ENCODE measurements at regions not wholly inside any gene's neighbourhood (a gene's known extent, or its start where the extent isn't known, plus 50 kb on each side); places are given as distances from the start of the nearest gene placed in this dataset.

DNA sequence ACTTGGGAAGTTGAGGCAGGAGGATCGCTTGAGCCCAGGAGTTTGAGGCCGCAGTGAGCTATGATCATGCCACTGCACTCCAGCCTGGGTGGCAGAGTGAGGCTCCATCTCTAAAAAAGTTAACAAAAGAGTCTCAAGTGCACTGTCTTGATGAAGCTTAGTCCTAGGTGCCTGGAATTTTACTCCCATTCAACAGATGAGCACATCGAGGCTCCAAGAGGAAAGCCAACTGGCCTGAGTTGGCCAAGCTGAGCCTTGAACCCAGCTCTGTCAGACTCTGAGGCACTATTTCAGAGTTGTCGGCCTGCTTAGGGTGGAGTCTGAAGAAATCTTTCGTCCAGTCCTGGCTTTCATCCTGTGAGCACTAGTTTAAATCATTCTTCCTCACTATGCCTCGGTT is 98.1 kb upstream of the MAP1LC3B2 start:
- DNase-seq = no peak

DNA sequence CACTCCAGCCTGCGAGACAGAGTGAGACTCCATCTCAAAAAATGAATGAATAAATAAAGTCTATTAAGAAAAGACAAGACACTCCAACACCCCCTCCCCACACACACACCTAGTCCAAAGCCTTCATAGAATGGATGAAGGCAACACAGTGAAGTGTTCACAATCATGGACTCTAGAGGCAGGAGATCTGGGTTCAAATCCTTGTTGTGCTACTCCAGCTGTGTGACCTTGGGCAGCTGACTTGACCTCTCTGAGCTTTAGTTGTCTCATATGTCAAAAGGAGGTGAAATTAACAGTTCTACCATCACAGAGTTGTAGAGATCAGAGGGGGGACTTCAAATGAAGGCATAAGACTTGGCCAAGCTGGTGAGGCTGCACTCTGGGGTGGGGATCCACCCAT is 95.8 kb upstream of the MAP1LC3B2 start:
- DNase-seq = no peak

DNA sequence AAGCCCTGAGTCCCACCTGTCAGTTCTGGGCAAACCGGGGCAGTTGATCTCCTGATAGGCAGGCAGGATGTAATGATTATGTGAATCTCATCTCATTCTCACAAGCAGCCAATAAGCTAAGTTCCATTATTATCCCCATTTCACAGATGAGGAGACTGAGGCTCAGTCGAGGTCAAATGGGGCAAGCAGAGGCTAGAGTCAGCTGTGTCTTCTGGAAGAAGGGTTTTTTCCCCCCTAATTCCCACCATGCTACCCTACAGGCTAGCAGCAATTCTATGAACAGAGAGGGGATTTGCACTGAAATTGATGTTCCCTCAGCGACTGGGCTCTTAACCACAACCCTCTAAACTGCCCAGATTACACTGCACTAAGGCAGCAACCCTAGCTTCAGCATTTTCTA is 93.8 kb upstream of the MAP1LC3B2 start:
- no peak for DNase-seq

DNA sequence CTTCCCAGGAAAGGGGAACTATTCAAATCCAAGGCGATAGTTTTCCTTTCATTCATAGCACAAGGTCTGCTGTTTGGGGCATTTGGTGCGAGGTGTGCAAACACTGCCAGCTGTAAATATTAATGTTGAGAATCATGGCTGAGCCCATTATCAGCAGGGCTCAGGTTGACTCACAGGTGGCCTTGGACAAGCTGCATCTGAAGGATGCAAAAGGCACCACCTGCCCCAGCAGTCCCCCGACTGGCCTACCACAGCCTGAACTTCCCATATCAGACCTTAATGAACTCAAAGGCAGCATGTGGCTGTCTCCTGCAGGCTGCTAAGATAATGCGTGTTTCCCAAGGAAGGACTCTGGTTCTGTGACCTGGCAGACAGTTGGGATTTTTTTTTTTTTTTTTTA is 93.3 kb upstream of the MAP1LC3B2 start:
- no peak for DNase-seq

DNA sequence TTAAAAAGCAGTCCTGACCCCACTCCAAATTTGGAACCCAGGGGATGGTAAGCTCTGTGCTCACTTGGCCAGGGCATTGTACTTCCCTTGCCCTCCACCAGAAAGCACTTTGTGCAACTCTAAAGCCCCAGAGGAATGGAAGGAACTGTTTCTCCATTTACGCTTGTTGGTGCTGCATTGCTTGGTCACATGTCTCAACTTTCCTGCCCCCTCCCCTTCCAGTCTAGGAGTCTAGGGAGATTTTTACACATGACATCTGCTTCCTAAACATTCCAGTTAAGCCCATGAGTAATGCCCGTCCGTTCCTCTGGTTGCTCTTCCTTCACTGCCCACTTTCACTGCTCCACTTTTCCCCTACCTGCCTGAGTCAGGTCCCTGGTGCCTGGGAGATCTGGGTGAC is 92.6 kb upstream of the MAP1LC3B2 start:
- DNase-seq = no peak

DNA sequence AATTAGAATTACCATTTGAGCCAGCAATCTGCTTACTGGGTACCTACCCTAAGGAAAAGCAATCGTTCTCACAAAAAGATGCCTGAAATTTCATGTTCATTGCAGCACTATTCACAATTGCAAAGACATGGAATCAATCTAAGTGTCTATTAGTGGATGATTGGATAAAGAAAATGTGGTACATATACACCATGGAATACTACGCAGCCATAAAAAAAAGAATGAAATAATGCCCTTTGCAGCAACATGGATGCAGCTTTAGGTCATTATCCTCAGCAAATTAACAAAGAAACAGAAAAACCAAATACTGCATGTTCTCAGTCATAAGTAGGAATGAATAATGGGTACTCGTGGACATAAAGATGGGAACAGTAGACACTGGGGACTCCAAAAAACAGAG is 89.8 kb upstream of the MAP1LC3B2 start:
- no peak for DNase-seq

DNA sequence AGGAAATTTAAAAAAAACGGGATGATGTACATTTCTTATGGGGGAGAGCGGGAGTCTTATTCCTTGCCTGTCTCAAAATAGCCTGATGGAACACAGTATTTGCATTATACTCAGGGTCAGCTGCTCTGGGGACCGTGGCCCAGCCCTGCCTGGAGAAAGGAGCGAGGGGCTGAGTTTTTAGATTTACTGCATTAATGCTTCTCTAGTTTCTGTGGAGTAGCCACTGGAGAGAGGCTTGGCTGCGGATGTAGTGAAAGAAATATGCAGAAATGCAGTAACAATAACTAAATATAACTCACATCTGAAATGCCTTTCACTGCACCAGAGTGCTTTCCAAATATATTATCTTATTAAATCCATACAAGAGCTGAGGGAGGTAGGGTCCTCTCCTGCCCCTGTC is 87.6 kb upstream of the MAP1LC3B2 start:
- no peak for DNase-seq

DNA sequence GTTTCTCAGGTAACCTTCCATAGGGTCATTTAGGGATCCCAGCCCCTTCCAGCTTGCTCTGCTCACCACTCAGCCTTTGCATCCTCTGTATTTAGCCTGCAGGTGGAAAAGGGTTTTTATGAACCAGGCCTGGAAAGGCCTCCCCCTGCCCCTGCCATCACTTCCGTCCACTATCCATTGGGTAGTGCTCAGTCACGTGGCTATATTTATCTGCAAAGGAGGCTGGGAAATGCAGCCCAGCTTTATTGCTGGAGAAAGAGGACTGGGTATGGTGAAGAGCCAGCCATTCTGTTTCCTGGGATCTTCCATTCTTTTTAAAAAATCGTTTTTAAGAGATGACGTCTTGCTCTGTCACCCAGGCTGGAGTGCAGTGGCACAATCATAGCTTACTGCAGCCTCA is 87.0 kb upstream of the MAP1LC3B2 start:
- DNase-seq = no peak

DNA sequence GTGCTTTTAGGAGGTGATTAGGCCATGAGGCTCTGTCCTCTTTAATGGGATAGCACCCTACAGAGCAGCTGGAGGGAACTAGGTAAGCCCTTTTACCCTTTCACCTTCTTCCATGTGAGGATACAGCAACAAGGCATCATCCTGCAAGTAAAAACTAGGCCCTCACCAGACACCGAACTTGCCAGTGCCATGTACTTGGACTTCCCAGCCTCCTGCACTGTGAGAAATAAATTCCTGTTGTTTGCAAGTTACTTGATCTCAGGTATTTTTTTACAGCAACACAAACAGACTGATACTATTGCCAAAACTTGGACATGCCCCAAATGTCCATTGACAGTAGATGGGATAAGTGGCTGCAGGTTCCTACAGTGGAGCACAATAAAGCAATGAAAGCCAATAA is 85.8 kb upstream of the MAP1LC3B2 start:
- DNase-seq = no peak

DNA sequence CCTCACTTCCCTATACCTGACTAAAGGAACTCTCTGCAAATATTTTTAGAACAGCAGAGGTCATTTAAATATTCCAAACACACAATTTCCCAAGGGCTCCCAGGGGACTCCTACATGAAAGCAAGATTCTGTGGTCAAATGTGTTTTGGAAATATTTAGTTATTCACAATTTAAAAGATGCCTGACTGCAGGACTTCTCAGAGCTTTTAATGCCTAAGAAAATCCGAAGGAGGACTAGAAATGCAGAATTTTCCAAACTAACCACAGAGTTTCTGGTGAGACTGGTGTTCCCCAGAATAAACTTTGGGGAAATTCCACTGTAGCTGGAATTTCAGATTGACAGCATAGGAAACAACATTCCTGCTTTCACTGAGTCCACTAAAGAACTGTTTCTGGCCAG is 84.8 kb upstream of the MAP1LC3B2 start:
- no peak for DNase-seq

DNA sequence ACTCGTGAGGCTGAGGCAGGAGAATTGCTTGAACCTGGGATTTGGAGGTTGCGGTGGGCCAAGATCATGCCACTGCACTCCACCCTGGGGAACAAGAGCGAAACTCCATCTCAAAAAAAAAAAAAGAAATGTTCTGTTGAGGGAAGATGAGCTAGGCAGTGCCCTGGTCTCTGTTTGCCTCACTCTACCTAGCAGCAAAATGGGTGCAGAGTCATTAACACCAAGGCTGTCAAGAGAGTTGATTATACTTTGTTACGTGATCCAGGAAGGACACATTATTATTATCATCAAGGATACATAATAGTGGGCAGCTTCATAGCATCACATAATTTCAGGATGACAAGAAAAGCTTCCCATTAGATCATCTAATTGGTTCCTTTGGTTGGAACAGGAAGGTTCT is 84.3 kb upstream of the MAP1LC3B2 start:
- DNase-seq = no peak

DNA sequence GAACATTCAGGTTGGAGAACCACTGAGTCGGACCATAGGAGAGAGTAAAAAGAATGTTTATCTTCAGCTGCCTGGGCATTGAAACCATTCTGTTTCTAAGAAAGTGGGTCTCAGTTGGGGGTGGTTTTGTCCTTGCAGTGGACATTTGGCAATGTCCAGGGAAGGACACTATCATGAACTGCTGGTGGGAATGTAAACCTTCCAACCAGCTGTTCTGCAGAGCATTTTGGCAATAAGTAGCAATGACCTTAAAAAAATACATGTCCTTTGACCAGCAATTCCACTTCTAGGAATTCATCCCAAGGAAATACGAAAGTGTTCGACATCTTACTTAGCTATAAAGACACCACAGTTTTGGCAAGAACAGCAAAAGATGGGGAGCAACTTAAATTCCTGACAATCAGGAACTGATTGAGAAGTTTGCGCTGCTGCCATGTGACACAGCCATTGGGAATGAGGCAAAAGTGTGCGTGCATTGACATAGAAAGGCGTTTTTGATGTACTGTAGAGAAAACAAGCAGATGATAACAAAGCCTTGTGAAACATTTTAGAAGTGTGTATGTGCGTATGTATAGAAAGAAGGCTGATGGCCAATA is 82.9 kb upstream of the MAP1LC3B2 start:
- no peak for DNase-seq

DNA sequence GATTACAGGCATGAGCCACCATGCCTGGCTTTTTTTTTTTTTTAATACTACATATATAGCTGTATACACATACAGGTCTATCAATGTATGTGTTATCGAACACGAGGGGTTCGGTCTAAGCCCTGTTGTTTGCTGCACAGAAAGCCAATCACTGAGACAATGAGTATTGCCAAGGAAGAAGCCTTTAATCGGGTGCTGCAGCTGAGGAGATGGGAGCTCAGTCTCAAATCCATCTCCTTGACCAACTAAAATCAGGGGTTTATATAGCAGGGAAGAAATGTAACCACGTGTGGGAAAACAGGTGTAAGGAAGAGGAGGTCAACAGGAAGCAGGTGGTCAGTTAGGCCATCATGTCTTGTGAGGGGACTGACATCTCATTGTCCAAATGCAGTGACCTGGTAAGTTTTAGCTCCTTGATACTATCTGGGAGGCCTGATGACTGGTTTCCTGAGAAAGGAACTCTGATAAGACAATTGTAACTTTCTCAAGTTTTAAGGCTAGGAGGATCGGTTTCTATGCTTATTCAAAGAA is 80.9 kb upstream of the MAP1LC3B2 start:
- no peak for DNase-seq

DNA sequence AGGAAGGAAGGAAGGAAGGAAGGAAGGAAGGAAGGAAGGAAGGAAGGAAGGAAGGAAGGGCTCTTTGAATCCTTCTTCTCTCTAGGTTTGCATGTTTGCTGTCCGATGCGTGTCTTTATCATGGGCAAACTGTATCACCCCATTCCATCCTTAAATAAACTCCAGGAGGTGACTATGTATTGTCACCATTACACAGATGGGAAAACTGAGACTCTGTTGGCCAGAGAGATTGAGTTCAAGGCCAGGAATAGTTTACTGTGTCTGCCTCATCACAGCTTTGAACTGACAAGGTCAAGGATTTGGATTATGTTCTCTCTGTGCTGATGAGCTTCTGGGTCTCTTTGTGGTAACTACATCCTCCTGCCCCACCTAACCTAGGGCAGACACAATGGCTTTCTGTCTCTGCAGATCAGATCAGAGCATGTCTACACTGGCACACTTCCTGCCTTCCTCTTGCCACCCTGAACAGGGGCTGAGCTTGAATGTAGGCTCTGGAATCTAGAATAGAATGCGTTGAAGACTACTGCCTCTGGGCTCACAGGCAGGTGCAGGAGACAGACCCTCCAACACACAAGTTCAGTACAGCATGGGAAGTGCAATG is 78.9 kb upstream of the MAP1LC3B2 start:
- no peak for DNase-seq

DNA sequence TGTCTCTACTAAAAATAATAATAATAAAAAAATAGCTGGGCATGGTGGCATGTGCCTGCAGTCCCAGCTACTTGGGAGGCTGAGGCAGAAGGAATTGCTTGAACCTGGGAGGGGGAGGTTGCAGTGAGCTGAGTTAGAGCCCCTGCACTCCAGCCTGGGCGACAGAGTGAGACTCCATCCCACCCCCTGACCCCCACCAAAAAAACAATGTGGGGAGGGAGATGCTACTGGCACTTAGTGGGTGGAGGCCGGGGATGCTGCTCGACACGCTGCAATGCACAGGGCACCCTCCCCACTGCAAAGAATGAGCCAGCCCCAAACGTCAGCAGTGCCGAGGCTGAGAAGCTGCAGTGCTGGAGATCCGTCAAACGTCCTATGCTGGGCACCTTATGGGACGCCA is 77.5 kb upstream of the MAP1LC3B2 start:
- DNase-seq = no peak

DNA sequence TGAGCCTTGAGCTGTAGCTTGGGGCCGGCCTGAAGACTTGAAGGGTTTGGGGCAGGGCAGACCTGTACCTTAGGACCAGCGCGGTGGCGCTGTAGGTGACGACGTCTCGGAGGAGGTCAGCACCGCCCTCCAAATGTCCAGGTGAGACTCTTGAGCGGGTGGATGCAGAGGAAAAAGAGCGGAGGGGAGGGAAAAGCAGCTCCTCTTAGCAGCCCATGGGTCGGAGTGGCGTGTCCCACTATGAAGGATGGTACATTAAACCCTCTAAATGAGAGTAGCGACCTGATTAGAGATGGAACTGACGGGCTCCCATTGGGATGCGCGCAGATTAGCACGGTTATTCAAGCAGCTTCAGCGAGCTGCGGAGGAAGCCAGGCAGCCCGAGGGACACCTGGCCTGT is 77.0 kb upstream of the MAP1LC3B2 start:
- DNase-seq = no peak

DNA sequence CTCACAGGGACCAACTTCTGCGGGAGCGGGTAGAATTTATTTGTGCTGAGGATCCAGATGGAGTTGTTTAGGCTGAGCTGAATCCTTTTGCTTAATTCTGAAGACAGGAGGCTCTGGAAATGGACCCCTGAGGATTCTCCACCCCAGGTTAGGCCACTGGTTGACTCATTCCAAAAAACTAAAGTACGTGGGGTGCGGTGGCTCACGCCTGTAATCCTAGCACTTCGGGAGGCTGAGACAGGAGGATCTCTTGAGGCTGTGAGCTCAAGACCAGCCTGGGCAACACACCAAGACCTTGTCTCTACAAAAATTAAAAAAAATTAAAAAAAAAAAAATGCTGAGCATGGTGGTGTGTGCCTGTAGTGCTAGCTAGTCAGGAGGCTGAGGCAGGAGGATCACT is 76.3 kb upstream of the MAP1LC3B2 start:
- DNase-seq = no peak

DNA sequence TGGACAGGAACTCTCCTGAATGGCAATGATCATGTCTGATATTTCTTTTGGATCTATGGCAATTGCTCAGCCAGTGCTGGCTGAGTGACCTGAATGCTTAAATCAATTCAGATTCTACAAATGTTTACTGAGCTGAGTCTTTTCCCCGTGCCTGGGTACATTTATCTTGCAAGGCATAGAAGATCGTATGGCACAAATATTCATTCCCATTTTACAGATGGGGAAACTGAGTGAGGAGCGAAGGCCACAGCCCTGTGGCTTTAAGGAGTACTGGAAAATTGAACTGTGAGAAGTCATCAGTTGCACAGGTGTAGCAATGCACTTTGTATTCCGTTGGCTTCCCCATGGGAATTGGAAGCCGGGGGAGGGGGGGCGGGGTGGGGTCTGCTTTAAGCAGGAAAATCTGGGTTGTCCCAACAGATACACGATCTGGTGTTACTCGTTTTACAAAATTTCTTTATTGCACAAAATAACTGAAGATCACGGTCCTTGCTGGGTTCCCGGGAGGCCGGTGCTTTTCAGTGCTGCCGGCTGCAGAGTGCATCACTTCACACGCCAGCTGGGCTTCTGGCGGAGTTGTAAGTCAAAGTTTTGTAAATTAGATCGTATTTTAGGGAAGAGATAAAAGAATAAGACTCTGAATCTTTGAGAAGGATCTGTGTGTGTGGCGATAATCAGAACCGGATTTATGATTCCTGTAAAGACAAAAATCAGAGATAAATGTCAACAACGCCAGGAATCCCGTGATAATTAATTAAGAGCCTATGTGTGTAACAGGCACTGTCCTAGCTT is 75.0 kb upstream of the MAP1LC3B2 start:
- no peak for DNase-seq

DNA sequence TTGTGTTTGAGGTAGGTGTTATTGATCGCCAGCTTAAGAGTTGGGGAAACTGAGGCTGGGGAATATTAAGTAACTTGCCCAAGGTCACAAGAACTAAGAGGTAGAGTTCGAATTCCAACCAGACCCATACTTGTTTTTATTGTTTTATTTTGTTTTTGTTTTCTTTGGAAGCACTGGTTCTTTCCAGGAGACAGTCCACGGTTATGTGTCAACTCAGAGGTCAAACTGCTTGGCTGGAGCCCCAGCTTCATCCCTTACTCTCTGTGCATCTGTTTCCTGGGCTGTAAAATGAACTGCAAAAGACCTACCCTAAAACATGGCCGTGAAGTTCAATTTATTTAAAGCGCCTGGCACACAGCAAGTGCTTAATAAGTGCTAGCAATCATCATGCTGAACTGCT is 74.4 kb upstream of the MAP1LC3B2 start:
- no peak for DNase-seq

DNA sequence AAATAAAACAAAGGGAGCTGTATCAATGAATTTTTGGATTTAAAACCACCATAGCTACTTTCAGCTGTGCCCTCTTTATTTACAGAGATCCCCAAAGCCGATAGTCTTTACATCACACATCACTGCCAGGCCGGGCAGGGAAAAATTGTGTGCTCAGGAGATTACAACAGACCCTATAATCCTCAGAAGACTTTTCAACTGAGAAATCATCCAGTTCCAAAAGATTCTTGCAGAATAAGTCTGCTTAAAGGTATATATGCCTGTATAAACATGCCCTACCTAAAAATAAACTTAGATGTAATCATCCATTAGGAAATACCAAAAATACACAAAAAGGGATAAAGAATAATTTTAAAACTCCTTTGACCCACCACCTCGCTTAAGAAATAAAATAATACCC is 70.1 kb upstream of the MAP1LC3B2 start:
- DNase-seq = no peak

DNA sequence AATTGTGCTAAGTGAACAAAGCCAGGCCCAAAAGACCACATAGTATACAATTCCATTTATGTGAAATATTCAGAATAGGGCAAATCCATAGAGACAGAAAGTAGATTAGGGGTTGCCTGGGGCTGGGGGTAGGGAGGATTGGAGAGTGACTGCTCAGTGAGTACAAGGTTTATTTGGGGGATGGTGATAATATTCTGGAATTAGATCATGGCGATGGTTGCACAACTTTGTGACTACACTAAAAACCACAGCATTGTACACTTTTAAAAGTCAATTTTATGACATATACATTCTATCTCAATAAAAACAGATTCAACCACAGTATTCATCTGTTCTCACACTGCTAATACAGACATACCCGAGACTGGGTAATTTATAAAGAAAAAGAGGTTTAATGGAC is 68.7 kb upstream of the MAP1LC3B2 start:
- DNase-seq = no peak

DNA sequence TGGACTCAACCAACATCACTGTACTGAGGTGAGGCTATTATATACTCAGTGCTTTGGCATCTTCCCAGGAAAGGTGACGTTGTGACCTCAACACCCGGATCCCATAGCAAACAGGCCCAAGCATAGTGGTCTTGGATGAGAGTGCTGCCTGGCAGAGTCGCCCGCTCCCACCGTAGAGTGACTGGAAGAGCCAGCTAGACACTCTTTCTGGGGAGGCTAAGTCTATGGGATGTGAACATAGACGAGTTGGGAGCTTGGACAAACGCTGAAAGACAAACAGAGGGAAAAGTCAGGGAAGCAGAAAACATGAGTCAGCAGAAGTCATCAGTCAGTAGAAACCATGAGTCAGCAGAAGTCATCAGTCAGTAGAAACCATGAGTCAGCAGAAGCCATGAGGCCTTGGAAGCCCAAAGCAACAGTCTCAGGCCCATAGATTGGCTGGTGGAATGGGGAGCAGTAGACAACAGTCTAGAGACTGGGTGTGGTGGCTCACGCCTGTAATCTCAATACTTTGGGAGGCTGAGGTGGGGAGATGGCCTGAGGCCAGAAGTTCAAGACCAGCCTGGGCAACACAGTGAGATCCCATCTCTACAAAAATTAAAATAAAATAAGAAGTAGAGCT is 66.4 kb upstream of the MAP1LC3B2 start:
- no peak for DNase-seq

DNA sequence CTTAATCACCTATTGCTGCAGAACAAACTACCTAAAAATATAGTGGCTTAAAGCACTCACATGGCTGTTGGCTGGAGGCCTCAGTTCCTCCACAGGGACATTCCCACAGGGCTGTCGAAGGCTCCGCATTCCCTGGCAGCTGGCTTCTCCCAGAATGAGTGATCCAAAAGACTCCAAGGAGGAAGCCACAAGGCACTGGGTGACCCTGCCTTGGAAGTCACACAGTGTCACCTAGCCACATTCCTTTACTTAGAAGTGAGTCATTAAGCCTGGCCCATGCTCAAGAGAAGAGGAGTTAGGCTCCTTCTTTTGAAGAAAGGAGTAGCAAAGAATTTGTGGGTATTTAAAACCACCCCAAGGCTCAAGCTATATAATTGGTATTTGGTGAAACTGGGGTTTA is 63.9 kb upstream of the MAP1LC3B2 start:
- no peak for DNase-seq

DNA sequence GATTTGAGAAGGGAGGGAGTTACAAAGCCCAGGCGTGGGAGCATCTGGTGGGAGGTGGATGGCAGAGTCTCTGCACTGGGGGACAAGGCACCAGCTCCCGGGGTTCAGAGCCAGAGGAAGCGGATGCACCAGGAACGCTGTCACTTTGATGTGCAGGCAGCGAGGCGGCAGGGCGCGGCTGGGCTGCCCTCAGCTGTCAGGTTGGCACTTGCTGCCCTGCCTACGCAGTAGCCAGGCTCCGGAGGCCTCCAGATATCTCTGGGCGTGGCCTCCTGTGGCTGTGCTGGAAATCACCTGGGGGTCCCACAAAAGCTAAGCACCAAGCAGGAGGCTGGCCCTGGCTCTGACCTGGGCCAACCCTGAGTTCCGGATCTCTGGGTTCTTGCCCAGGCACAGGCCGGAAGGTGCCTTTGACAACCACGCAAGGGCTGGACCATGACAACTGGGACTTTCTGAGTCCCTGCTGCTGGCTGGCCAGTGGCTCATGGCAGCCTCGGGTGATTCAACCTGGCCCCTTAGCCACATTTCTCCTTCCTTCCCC is 62.1 kb upstream of the MAP1LC3B2 start:
- DNase-seq = no peak
